HG03558 (cell line): ENCODE measurements at regions not wholly inside any gene's neighbourhood (a gene's known extent, or its start where the extent isn't known, plus 50 kb on each side); places are given as distances from the start of the nearest gene placed in this dataset.
"Not testable (repeated sequence)": the region's sequence is repeated elsewhere in the genome, so short reads cannot be mapped to it uniquely, and the experiment has no call there.

Experiments
- ATAC-seq: cut with Tn5 transposase; IDR thresholded peaks from one replicate; pipeline ENCODE4 v1.9.1; 2021; ENCODE audit warnings: moderate number of reproducible peaks; ENCODE audit not compliant: unreplicated experiment; ENCODE audit errors: extremely low read depth

- no peak for ATAC-seq
These were observed 137.6 kb upstream of the ESX1 start for GRCh38 chrX:104392350-104392749.

GRCh38 chrX:104391906-104392305, 137.2 kb upstream of the ESX1 start:
- ATAC-seq = no peak

GRCh38 chrX:104376937-104377336, 122.2 kb upstream of the ESX1 start:
- ATAC-seq = no peak

GRCh38 chrX:104372547-104372946, 117.8 kb upstream of the ESX1 start:
- ATAC-seq = no peak

GRCh38 chrX:104370089-104370488, 115.4 kb upstream of the ESX1 start:
- no peak for ATAC-seq

- ATAC-seq = not testable (repeated sequence)
These were observed 106.0 kb upstream of the ESX1 start for GRCh38 chrX:104360774-104361173.

- no peak for ATAC-seq
These were observed 104.4 kb upstream of the ESX1 start for GRCh38 chrX:104359124-104359523.

- no peak for ATAC-seq
These were observed 96.5 kb upstream of the ESX1 start for GRCh38 chrX:104351173-104351769.

- no peak for ATAC-seq
These were observed 93.1 kb upstream of the ESX1 start for GRCh38 chrX:104347860-104348259.

- peak; percentile 66 for ATAC-seq
These were observed 88.8 kb upstream of the ESX1 start for GRCh38 chrX:104343428-104344129.

- no peak for ATAC-seq
These were observed 87.3 kb upstream of the ESX1 start for GRCh38 chrX:104342065-104342464.

GRCh38 chrX:104335756-104336155, 81.0 kb upstream of the ESX1 start:
- no peak for ATAC-seq

- no peak for ATAC-seq
These were observed 80.2 kb upstream of the ESX1 start for GRCh38 chrX:104334971-104335370.

- ATAC-seq = no peak
These were observed 76.2 kb upstream of the ESX1 start for GRCh38 chrX:104330966-104331365.

- ATAC-seq = no peak
These were observed 75.0 kb upstream of the ESX1 start for GRCh38 chrX:104329731-104330130.

GRCh38 chrX:104325213-104325585, 70.5 kb upstream of the ESX1 start:
- no peak for ATAC-seq

- no peak for ATAC-seq
These were observed 69.9 kb upstream of the ESX1 start for GRCh38 chrX:104324461-104325212.

- ATAC-seq = no peak
These were observed 64.6 kb upstream of the ESX1 start for GRCh38 chrX:104319346-104319745.

GRCh38 chrX:104318330-104319009, 63.7 kb upstream of the ESX1 start:
- ATAC-seq = no peak

- ATAC-seq = no peak
These were observed 62.0 kb upstream of the ESX1 start for GRCh38 chrX:104316739-104317138.

GRCh38 chrX:104315555-104315954, 60.8 kb upstream of the ESX1 start:
- no peak for ATAC-seq
